Neuron (in vitro differentiated cells): ENCODE measurements at regions not wholly inside any gene's neighbourhood (a gene's known extent, or its start where the extent isn't known, plus 50 kb on each side); places are given as distances from the start of the nearest gene placed in this dataset.

Experiments
- H2AFZ ChIP-seq: one replicate; pipeline ENCODE4 v1.6.1; 2013; ENCODE audit warnings: low read depth, mild to moderate bottlenecking, inconsistent platforms, low read length, moderate library complexity
- H3K27me3 ChIP-seq: one replicate; pipeline ENCODE4 v1.6.1; 2013; ENCODE audit warnings: low read length; ENCODE audit not compliant: insufficient read depth
- H3K36me3 ChIP-seq: one replicate; pipeline ENCODE4 v1.6.1; 2013; ENCODE audit warnings: low read length; ENCODE audit not compliant: insufficient read depth
- H3K4me1 ChIP-seq: one replicate; pipeline ENCODE4 v1.6.1; 2013; ENCODE audit warnings: low read length; ENCODE audit not compliant: insufficient read depth
- H3K4me3 ChIP-seq: 2 replicates; pipeline ENCODE4 v1.5.1; 2013; ENCODE audit warnings: mild to moderate bottlenecking, low read length, moderate library complexity
- H3K9me3 ChIP-seq: one replicate; pipeline ENCODE4 v1.6.1; 2013; ENCODE audit warnings: low read length

DNA sequence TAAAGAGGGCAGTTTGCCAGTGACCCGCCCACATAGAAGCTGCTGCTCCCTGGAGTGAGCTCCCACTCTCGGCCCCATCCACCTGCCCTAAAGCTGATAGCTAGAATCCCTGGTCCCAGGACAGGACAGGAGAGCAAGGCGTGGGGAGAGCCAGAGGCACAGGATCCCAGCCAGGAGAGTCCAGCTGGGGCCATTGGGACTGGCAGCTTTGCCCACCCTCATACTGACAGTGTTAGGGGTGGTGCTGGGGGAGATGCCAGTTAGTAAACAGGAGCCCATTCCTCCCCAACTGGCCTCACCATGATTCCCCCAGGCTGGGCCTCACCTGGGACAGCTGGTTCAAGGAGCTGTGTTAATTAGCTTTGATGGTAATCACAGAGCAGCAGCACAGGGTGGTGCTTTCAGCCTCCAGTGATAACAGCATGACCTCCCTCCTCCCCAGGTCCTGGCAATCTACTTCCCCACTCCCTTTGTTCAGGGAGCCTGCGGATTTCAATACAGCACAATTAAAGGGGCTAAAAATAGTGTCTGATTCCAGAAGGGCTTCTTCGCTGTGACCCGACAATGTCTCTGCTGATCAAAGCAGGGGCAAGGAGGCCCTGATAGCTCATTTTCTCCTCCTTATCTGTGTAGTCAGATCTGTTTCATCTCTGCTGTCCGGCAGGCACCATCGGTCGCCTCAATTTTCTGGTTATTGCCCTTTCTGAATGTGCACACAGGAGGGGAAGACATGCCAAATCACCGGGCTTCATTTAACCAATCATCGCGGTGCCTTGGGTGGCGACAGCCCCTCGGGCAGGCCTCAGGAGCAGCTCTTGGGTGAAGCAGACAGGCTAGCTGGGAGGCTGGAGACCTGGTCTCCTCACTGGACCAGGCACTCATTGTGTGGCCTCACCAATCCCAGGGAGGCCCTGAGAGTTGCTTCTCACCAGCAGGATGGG is 119.9 kb upstream of the TEX51 start:
- Histone ChIP-seq H3K27me3 (peaks cover 3% of the 10 kb centered on the region), H3K9me3 (no peaks in the 10 kb centered on the region), H3K36me3 (no peaks in the 10 kb centered on the region), H3K4me3 (no peak overlapping the region), H3K4me1 (peaks cover 7% of the 10 kb centered on the region), H2AFZ (no peak overlapping the region)

DNA sequence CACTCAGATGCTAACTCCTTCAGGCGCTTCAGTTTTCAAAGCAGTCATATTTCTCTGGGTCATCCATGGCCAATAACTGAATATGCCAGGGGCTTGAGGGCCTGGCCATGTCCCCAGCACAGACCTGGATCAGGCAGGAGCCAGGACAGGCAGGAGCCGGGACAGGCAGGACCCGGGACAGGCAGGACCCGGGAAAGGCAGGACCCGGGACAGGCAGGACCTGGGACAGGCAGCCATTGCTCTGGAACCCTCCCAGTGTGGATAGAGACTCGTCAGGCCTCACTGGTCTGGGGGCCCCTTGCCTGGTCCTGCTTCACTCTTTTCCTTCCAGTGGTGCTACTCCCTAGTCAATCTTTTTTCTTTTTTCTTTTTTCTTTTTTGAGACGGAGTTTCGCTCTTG is 117.5 kb upstream of the TEX51 start:
- no peak overlapping the region for H2AFZ ChIP-seq
- peaks cover 7% of the 10 kb centered on the region for H3K4me1 ChIP-seq
- no peak overlapping the region for H3K4me3 ChIP-seq
- peaks cover 3% of the 10 kb centered on the region for H3K27me3 ChIP-seq
- no peaks in the 10 kb centered on the region for H3K36me3 ChIP-seq
- no peaks in the 10 kb centered on the region for H3K9me3 ChIP-seq

DNA sequence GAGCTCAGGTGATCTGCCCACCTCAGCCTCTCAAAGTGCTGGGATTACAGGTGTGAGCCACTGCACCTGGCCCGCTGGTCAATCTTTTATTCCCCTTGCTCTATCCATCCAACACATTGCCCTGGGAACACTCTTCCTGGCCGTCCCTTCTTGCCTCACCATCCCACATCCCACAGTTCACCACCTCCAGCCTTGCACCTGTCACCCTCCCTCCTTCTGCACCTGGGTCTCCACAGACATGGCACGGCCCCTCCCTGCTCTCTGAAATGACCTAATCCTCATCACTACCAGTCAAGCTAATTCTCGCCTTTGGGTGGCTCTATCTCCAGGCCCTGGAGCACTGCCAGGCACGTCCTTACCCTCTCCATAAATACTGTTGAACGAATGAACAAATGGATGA is 116.9 kb upstream of the TEX51 start:
- no peak overlapping the region for H2AFZ ChIP-seq
- peaks cover 3% of the 10 kb centered on the region for H3K27me3 ChIP-seq
- H3K4me3 ChIP-seq = no peak overlapping the region

DNA sequence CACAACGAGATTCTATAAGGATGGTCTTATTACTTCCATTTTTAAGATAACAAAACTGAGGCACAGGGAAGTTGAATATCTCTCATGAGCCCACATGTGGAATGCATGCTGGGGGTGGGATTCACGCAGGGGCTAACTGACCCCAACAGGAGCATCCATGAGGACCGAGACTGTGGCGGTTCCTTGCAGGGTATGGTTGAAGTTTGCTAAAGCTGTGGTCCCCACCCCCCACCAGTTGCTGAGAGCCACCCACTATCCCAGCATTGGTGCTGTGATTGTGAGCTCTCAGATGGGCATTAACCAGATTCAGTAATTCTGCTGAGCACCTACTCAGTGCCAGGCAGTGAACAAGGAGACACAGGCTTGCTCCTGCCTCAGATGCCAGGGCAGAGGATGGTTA is 116.0 kb upstream of the TEX51 start:
- Histone ChIP-seq H2AFZ (no peak overlapping the region), H3K36me3 (no peaks in the 10 kb centered on the region), H3K4me1 (peaks cover 3% of the 10 kb centered on the region), H3K9me3 (no peaks in the 10 kb centered on the region), H3K27me3 (peaks cover 3% of the 10 kb centered on the region), H3K4me3 (no peak overlapping the region)

More for the DNA sequence above, 116.9 kb upstream of the TEX51 start:
- Histone ChIP-seq H3K9me3 (no peaks in the 10 kb centered on the region), H3K36me3 (no peaks in the 10 kb centered on the region), H3K4me1 (peaks cover 5% of the 10 kb centered on the region)

DNA sequence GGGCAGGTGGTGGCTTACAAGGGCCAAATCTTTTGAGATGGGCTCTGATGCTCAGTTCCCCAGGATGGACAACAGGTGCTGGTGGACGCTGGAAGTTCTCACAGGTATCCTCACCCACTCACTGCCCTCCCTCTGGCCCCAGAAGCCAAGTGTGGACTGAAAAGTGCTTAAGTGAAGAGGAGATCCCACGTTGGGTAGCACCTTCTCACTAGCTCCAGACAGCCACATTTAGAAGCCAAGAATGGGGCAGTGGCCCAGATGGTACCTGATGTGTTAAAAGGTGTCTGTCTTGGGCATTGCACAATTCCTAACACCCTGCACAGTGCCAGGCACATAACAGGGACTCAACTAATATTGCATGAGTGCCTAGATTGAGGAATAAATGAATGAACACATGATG is 115.3 kb upstream of the TEX51 start:
- H3K4me3 ChIP-seq = no peak overlapping the region
- H2AFZ ChIP-seq = no peak overlapping the region
- H3K4me1 ChIP-seq = peaks cover 3% of the 10 kb centered on the region
- no peaks in the 10 kb centered on the region for H3K9me3 ChIP-seq
- no peaks in the 10 kb centered on the region for H3K36me3 ChIP-seq
- H3K27me3 ChIP-seq = peaks cover 3% of the 10 kb centered on the region

DNA sequence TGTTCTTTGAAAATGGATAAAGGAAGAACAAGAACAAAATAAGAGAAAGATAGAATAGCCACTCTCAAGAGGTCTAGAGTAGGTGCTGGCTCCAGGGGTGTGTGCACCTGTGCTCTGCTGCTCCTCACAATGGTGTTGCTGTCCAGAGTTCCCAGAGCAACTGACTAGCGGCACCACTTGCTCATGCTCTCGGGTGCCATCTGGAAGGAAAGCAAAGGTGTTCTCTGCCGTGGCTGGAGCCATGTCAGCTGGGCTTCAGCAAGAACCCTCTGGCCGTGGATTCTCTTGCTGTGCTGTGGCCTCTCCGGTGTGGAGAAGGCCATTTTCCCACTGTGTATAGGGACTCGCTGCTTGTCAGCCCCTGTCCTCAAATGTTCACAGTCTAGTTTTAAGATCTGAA is 114.6 kb upstream of the TEX51 start:
- Histone ChIP-seq H3K36me3 (no peaks in the 10 kb centered on the region), H3K27me3 (peaks cover 3% of the 10 kb centered on the region)

DNA sequence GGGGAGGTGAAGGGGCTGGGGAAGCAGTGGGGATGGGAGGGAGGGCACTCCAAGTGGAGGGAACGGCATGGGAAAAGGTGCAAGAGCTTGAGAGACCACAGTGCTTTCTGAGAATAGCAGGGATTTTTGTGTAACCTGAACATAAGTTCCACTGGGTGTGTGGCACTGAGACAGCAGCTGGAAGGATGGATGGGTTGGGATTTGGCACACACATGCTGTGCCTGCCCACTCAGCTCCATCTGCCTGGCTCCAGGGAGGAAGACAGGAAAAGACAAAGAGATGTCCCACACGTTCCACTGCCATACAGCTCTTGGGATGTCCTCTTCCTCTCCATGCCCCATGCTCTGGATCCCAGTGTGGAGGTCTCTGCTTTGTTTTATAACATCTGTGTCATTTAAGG is 114.1 kb upstream of the TEX51 start:
- no peaks in the 10 kb centered on the region for H3K9me3 ChIP-seq
- no peak overlapping the region for H3K4me3 ChIP-seq
- H3K4me1 ChIP-seq = no peaks in the 10 kb centered on the region
- no peaks in the 10 kb centered on the region for H3K36me3 ChIP-seq
- no peak overlapping the region for H2AFZ ChIP-seq
- H3K27me3 ChIP-seq = peaks cover 3% of the 10 kb centered on the region

More for the DNA sequence above, 114.6 kb upstream of the TEX51 start:
- Histone ChIP-seq H3K4me1 (peaks cover under 1% of the 10 kb centered on the region), H3K4me3 (no peak overlapping the region), H2AFZ (no peak overlapping the region), H3K9me3 (no peaks in the 10 kb centered on the region)

DNA sequence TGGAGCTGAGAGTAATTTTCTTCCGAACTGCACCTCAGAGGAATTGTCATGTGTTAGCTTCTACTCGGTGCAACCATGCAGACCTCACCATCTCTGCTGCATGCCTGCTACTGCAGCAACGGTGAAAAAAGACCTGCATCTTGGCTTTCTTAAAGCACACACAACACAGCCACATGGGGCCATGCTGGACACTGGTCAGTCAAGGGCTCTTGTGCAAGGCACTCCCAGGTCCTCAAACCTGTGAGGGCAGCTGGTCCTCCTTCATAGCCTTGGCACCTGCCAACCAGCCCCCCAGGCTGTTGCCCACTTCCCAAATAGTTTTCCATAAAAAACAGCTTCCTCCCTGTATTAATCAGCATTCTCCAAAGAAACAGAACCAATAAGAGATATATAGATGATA is 113.5 kb upstream of the TEX51 start:
- no peaks in the 10 kb centered on the region for H3K9me3 ChIP-seq
- H3K27me3 ChIP-seq = peaks cover 3% of the 10 kb centered on the region
- H3K36me3 ChIP-seq = no peaks in the 10 kb centered on the region
- no peak overlapping the region for H3K4me3 ChIP-seq
- H2AFZ ChIP-seq = no peak overlapping the region
- no peaks in the 10 kb centered on the region for H3K4me1 ChIP-seq

DNA sequence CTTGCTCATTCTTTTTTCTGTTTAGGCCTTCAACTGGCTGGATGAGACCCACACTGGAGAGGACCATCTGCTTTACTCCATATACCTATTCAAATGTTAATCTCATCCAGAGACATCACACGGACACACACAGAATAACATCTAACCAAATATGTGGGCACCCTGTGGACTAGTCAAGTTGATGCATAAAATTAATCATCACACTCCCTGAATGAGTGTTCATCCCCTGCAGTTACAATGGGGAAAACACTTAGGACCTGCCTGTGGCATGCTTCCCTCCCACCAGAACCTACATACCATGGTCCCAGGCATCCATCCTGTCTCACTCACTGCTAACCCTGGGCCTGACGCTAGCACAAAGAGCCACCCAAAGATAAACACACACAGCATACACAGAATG is 112.8 kb upstream of the TEX51 start:
- H3K9me3 ChIP-seq = no peaks in the 10 kb centered on the region
- H3K4me3 ChIP-seq = no peak overlapping the region
- no peaks in the 10 kb centered on the region for H3K27me3 ChIP-seq
- H3K36me3 ChIP-seq = no peaks in the 10 kb centered on the region
- no peaks in the 10 kb centered on the region for H3K4me1 ChIP-seq
- no peak overlapping the region for H2AFZ ChIP-seq

DNA sequence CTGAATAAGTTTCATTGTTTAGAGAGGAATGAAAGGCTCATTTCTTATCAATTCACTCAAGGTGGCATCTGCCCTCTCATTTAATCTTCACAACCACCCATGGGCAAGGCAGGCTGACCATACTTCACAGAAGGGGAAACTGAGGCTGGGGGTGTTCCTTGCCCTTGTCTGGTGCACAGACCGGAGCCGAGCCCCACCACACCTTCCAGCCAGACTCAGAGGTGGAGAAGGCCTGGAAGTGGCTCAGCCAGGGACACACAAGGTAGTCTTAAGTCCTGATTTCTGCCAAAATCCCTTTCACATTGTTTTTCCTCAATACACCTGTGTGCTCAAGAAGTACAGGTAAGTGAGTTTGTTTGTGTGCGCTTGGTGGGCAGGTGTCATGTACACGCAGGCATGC is 111.9 kb upstream of the TEX51 start:
- Histone ChIP-seq H3K9me3 (no peaks in the 10 kb centered on the region), H3K4me3 (no peak overlapping the region), H2AFZ (no peak overlapping the region), H3K4me1 (no peaks in the 10 kb centered on the region), H3K36me3 (no peaks in the 10 kb centered on the region), H3K27me3 (no peaks in the 10 kb centered on the region)

DNA sequence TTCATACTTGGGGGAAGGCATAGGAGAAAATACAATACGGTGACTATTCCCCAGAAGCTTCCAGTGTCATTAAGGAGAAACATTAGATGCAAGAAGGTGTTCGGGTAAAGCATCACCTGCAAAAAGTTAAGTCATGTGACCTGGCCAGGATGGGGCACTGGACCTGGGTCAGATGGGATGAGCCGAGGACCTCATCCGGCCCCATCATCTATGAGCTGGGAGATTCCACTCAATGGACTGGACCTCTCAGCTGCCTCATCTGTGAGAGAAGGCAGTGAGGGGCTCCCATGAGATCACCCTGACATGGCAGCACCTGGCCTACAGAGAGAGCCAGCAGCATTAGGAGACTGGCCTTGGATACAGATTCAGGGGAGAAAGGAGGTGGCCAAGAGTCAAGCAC is 111.4 kb upstream of the TEX51 start:
- no peak overlapping the region for H3K4me3 ChIP-seq
- H3K4me1 ChIP-seq = no peaks in the 10 kb centered on the region
- no peaks in the 10 kb centered on the region for H3K9me3 ChIP-seq
- H2AFZ ChIP-seq = no peak overlapping the region
- H3K36me3 ChIP-seq = no peaks in the 10 kb centered on the region
- H3K27me3 ChIP-seq = no peaks in the 10 kb centered on the region

DNA sequence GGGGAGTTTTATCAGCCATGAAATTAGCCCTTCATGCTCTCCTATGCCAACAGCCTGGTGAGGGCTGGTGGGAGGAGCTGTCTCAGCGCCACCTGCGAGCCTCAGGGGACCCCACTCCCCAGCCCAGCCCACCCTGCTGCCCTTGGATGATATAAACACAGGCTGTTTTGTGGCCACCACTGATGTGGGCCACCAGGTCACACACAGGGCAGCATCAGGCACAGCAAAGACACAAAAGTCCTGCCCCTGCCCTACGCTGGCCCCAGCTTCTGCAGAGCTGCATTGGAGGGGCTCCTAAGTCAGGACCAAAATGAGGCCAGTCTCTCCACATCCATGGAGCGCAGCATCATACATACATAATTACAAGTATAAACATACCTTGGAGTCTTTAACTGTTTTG is 110.6 kb upstream of the TEX51 start:
- no peaks in the 10 kb centered on the region for H3K9me3 ChIP-seq
- no peaks in the 10 kb centered on the region for H3K4me1 ChIP-seq
- no peaks in the 10 kb centered on the region for H3K27me3 ChIP-seq
- no peak overlapping the region for H2AFZ ChIP-seq
- H3K4me3 ChIP-seq = no peak overlapping the region
- H3K36me3 ChIP-seq = no peaks in the 10 kb centered on the region

DNA sequence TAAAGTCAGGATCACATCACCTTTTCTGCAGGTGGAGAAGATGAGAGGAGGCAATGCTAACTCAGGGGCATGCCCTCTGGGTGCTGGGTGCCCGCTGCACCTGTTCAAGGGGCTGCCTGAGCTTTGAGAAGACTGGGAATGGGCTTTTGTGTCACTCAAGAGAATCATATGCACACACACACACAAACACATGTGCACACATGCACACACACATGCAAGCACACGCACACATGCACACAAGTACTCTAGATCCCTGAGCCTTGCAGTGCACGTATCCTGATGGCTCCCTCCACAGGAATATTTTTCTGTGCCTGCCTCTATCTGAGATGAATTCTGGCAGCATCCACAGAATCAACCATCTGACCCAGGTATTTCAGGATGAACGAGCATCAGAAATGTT is 110.0 kb upstream of the TEX51 start:
- H3K36me3 ChIP-seq = no peaks in the 10 kb centered on the region
- no peaks in the 10 kb centered on the region for H3K27me3 ChIP-seq
- H3K9me3 ChIP-seq = no peaks in the 10 kb centered on the region
- no peak overlapping the region for H3K4me3 ChIP-seq
- no peak overlapping the region for H2AFZ ChIP-seq
- no peaks in the 10 kb centered on the region for H3K4me1 ChIP-seq
